ENCODE measurements at regions not wholly inside any gene's neighbourhood (a gene's known extent, or its start where the extent isn't known, plus 50 kb on each side); places are given as distances from the start of the nearest gene placed in this dataset.

- no peak overlapping the region for H3K4me3 ChIP-seq (ENCODE audit: low read depth in 1 of 2, low read length in 2 of 2)
- no peaks in the 10 kb centered on the region for H3K36me3 ChIP-seq (ENCODE audit: control insufficient read depth in 1 of 2, insufficient read depth in 2 of 2, low read length in 2 of 2)
- no peak overlapping the region for H3K27ac ChIP-seq (ENCODE audit: low read depth, low read length)
- H3K4me1 ChIP-seq (ENCODE audit: control insufficient read depth in 1 of 2, insufficient read depth in 2 of 2, low read length in 2 of 2) = no peaks in the 10 kb centered on the region
- H3K9me3 ChIP-seq (ENCODE audit: control insufficient read depth in 1 of 2, low read length in 2 of 2) = no peaks in the 10 kb centered on the region
- no peak overlapping the region for H3K9ac ChIP-seq (ENCODE audit: low read depth in 1 of 2, low read length in 2 of 2)
- no peaks in the 10 kb centered on the region for H3K27me3 ChIP-seq (ENCODE audit: control insufficient read depth in 1 of 2, insufficient read depth in 2 of 2, low read length in 2 of 2)
Measured at GRCh38 chr10:52911163-52911562, 138.6 kb upstream of the MBL2 start.

GRCh38 chr10:52908478-52908877 lies 135.9 kb upstream of the MBL2 start:
- Histone ChIP-seq H3K9me3 (ENCODE audit: control insufficient read depth in 1 of 2, low read length in 2 of 2) (no peaks in the 10 kb centered on the region), H3K27me3 (ENCODE audit: control insufficient read depth in 1 of 2, insufficient read depth in 2 of 2, low read length in 2 of 2) (no peaks in the 10 kb centered on the region), H3K4me3 (ENCODE audit: low read depth in 1 of 2, low read length in 2 of 2) (no peak overlapping the region), H3K36me3 (ENCODE audit: control insufficient read depth in 1 of 2, insufficient read depth in 2 of 2, low read length in 2 of 2) (no peaks in the 10 kb centered on the region), H3K27ac (ENCODE audit: low read depth, low read length) (no peak overlapping the region), H3K9ac (ENCODE audit: low read depth in 1 of 2, low read length in 2 of 2) (no peak overlapping the region), H3K4me1 (ENCODE audit: control insufficient read depth in 1 of 2, insufficient read depth in 2 of 2, low read length in 2 of 2) (no peaks in the 10 kb centered on the region)

GRCh38 chr10:52906046-52906445 lies 133.5 kb upstream of the MBL2 start:
- Histone ChIP-seq H3K4me1 (ENCODE audit: control insufficient read depth in 1 of 2, insufficient read depth in 2 of 2, low read length in 2 of 2) (no peaks in the 10 kb centered on the region), H3K4me3 (ENCODE audit: low read depth in 1 of 2, low read length in 2 of 2) (no peak overlapping the region), H3K9me3 (ENCODE audit: control insufficient read depth in 1 of 2, low read length in 2 of 2) (no peaks in the 10 kb centered on the region), H3K27me3 (ENCODE audit: control insufficient read depth in 1 of 2, insufficient read depth in 2 of 2, low read length in 2 of 2) (no peaks in the 10 kb centered on the region), H3K9ac (ENCODE audit: low read depth in 1 of 2, low read length in 2 of 2) (no peak overlapping the region), H3K27ac (ENCODE audit: low read depth, low read length) (no peak overlapping the region), H3K36me3 (ENCODE audit: control insufficient read depth in 1 of 2, insufficient read depth in 2 of 2, low read length in 2 of 2) (no peaks in the 10 kb centered on the region)

- no peak overlapping the region for H3K27ac ChIP-seq (ENCODE audit: low read depth, low read length)
- H3K9ac ChIP-seq (ENCODE audit: low read depth in 1 of 2, low read length in 2 of 2) = no peak overlapping the region
- no peaks in the 10 kb centered on the region for H3K4me1 ChIP-seq (ENCODE audit: control insufficient read depth in 1 of 2, insufficient read depth in 2 of 2, low read length in 2 of 2)
Measured at GRCh38 chr10:52903397-52903938, 130.9 kb upstream of the MBL2 start.

GRCh38 chr10:52900593-52900992 lies 128.0 kb upstream of the MBL2 start:
- H3K27ac ChIP-seq (ENCODE audit: low read depth, low read length) = no peak overlapping the region
- H3K36me3 ChIP-seq (ENCODE audit: control insufficient read depth in 1 of 2, insufficient read depth in 2 of 2, low read length in 2 of 2) = no peaks in the 10 kb centered on the region
- H3K4me1 ChIP-seq (ENCODE audit: control insufficient read depth in 1 of 2, insufficient read depth in 2 of 2, low read length in 2 of 2) = no peaks in the 10 kb centered on the region
- H3K27me3 ChIP-seq (ENCODE audit: control insufficient read depth in 1 of 2, insufficient read depth in 2 of 2, low read length in 2 of 2) = no peaks in the 10 kb centered on the region
- H3K9ac ChIP-seq (ENCODE audit: low read depth in 1 of 2, low read length in 2 of 2) = no peak overlapping the region
- no peak overlapping the region for H3K4me3 ChIP-seq (ENCODE audit: low read depth in 1 of 2, low read length in 2 of 2)
- no peaks in the 10 kb centered on the region for H3K9me3 ChIP-seq (ENCODE audit: control insufficient read depth in 1 of 2, low read length in 2 of 2)

More at GRCh38 chr10:52903397-52903938, 130.9 kb upstream of the MBL2 start:
- Histone ChIP-seq H3K9me3 (ENCODE audit: control insufficient read depth in 1 of 2, low read length in 2 of 2) (no peaks in the 10 kb centered on the region), H3K27me3 (ENCODE audit: control insufficient read depth in 1 of 2, insufficient read depth in 2 of 2, low read length in 2 of 2) (no peaks in the 10 kb centered on the region), H3K4me3 (ENCODE audit: low read depth in 1 of 2, low read length in 2 of 2) (no peak overlapping the region), H3K36me3 (ENCODE audit: control insufficient read depth in 1 of 2, insufficient read depth in 2 of 2, low read length in 2 of 2) (no peaks in the 10 kb centered on the region)

GRCh38 chr10:52897162-52897561 lies 124.6 kb upstream of the MBL2 start:
- H3K4me3 ChIP-seq (ENCODE audit: low read depth in 1 of 2, low read length in 2 of 2) = no peak overlapping the region
- H3K27ac ChIP-seq (ENCODE audit: low read depth, low read length) = no peak overlapping the region
- H3K9ac ChIP-seq (ENCODE audit: low read depth in 1 of 2, low read length in 2 of 2) = no peak overlapping the region
- no peaks in the 10 kb centered on the region for H3K27me3 ChIP-seq (ENCODE audit: control insufficient read depth in 1 of 2, insufficient read depth in 2 of 2, low read length in 2 of 2)
- no peaks in the 10 kb centered on the region for H3K4me1 ChIP-seq (ENCODE audit: control insufficient read depth in 1 of 2, insufficient read depth in 2 of 2, low read length in 2 of 2)
- no peaks in the 10 kb centered on the region for H3K36me3 ChIP-seq (ENCODE audit: control insufficient read depth in 1 of 2, insufficient read depth in 2 of 2, low read length in 2 of 2)
- no peaks in the 10 kb centered on the region for H3K9me3 ChIP-seq (ENCODE audit: control insufficient read depth in 1 of 2, low read length in 2 of 2)

- no peak overlapping the region for H3K4me3 ChIP-seq (ENCODE audit: low read depth in 1 of 2, low read length in 2 of 2)
- H3K9ac ChIP-seq (ENCODE audit: low read depth in 1 of 2, low read length in 2 of 2) = no peak overlapping the region
- H3K27ac ChIP-seq (ENCODE audit: low read depth, low read length) = no peak overlapping the region
- H3K9me3 ChIP-seq (ENCODE audit: control insufficient read depth in 1 of 2, low read length in 2 of 2) = no peaks in the 10 kb centered on the region
- no peaks in the 10 kb centered on the region for H3K36me3 ChIP-seq (ENCODE audit: control insufficient read depth in 1 of 2, insufficient read depth in 2 of 2, low read length in 2 of 2)
- no peaks in the 10 kb centered on the region for H3K27me3 ChIP-seq (ENCODE audit: control insufficient read depth in 1 of 2, insufficient read depth in 2 of 2, low read length in 2 of 2)
- no peaks in the 10 kb centered on the region for H3K4me1 ChIP-seq (ENCODE audit: control insufficient read depth in 1 of 2, insufficient read depth in 2 of 2, low read length in 2 of 2)
Measured at GRCh38 chr10:52895059-52895458, 122.5 kb upstream of the MBL2 start.

- Histone ChIP-seq H3K4me1 (ENCODE audit: control insufficient read depth in 1 of 2, insufficient read depth in 2 of 2, low read length in 2 of 2) (no peaks in the 10 kb centered on the region), H3K27me3 (ENCODE audit: control insufficient read depth in 1 of 2, insufficient read depth in 2 of 2, low read length in 2 of 2) (no peaks in the 10 kb centered on the region), H3K9ac (ENCODE audit: low read depth in 1 of 2, low read length in 2 of 2) (no peak overlapping the region), H3K4me3 (ENCODE audit: low read depth in 1 of 2, low read length in 2 of 2) (no peak overlapping the region), H3K9me3 (ENCODE audit: control insufficient read depth in 1 of 2, low read length in 2 of 2) (no peaks in the 10 kb centered on the region), H3K27ac (ENCODE audit: low read depth, low read length) (no peak overlapping the region), H3K36me3 (ENCODE audit: control insufficient read depth in 1 of 2, insufficient read depth in 2 of 2, low read length in 2 of 2) (no peaks in the 10 kb centered on the region)
Measured at GRCh38 chr10:52890281-52890680, 117.7 kb upstream of the MBL2 start.

GRCh38 chr10:52889611-52890010 lies 117.0 kb upstream of the MBL2 start:
- Histone ChIP-seq H3K9me3 (ENCODE audit: control insufficient read depth in 1 of 2, low read length in 2 of 2) (no peaks in the 10 kb centered on the region), H3K4me1 (ENCODE audit: control insufficient read depth in 1 of 2, insufficient read depth in 2 of 2, low read length in 2 of 2) (no peaks in the 10 kb centered on the region), H3K36me3 (ENCODE audit: control insufficient read depth in 1 of 2, insufficient read depth in 2 of 2, low read length in 2 of 2) (no peaks in the 10 kb centered on the region), H3K4me3 (ENCODE audit: low read depth in 1 of 2, low read length in 2 of 2) (no peak overlapping the region), H3K27ac (ENCODE audit: low read depth, low read length) (no peak overlapping the region), H3K9ac (ENCODE audit: low read depth in 1 of 2, low read length in 2 of 2) (no peak overlapping the region), H3K27me3 (ENCODE audit: control insufficient read depth in 1 of 2, insufficient read depth in 2 of 2, low read length in 2 of 2) (no peaks in the 10 kb centered on the region)

- no peaks in the 10 kb centered on the region for H3K27me3 ChIP-seq (ENCODE audit: control insufficient read depth in 1 of 2, insufficient read depth in 2 of 2, low read length in 2 of 2)
- H3K4me3 ChIP-seq (ENCODE audit: low read depth in 1 of 2, low read length in 2 of 2) = no peak overlapping the region
- H3K9ac ChIP-seq (ENCODE audit: low read depth in 1 of 2, low read length in 2 of 2) = no peak overlapping the region
- H3K36me3 ChIP-seq (ENCODE audit: control insufficient read depth in 1 of 2, insufficient read depth in 2 of 2, low read length in 2 of 2) = no peaks in the 10 kb centered on the region
- no peaks in the 10 kb centered on the region for H3K4me1 ChIP-seq (ENCODE audit: control insufficient read depth in 1 of 2, insufficient read depth in 2 of 2, low read length in 2 of 2)
- no peaks in the 10 kb centered on the region for H3K9me3 ChIP-seq (ENCODE audit: control insufficient read depth in 1 of 2, low read length in 2 of 2)
- no peak overlapping the region for H3K27ac ChIP-seq (ENCODE audit: low read depth, low read length)
Measured at GRCh38 chr10:52883996-52884871, 111.7 kb upstream of the MBL2 start.

Measured in duodenal mucosa (tissue), 2 donors.